ENCODE measurements at regions not wholly inside any gene's neighbourhood (a gene's known extent, or its start where the extent isn't known, plus 50 kb on each side); places are given as distances from the start of the nearest gene placed in this dataset.
"Not testable (repeated sequence)": the region's sequence is repeated elsewhere in the genome, so short reads cannot be mapped to it uniquely, and the experiment has no call there.

DNA sequence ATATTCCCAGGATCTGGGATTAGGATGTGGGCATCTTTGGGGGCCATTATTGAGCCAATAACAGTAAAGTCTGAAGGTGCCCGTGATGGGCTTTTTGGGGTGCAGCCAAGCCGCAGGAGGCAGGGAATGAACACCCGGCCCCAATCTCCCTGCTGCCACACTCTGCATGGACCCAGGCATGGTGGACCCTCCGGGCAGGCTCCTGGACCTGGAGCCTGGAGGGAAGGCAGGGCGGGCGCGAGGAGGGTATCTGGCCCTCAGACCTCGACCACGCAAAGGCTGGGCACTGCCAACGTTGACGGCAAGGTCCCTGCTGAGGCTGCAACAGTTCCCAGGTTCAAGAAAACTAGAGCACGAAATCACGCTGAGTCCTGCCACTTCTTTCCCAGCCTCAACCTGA is 150.9 kb upstream of the ZNF469 start:
- TF ChIP-seq, protein P1, sequence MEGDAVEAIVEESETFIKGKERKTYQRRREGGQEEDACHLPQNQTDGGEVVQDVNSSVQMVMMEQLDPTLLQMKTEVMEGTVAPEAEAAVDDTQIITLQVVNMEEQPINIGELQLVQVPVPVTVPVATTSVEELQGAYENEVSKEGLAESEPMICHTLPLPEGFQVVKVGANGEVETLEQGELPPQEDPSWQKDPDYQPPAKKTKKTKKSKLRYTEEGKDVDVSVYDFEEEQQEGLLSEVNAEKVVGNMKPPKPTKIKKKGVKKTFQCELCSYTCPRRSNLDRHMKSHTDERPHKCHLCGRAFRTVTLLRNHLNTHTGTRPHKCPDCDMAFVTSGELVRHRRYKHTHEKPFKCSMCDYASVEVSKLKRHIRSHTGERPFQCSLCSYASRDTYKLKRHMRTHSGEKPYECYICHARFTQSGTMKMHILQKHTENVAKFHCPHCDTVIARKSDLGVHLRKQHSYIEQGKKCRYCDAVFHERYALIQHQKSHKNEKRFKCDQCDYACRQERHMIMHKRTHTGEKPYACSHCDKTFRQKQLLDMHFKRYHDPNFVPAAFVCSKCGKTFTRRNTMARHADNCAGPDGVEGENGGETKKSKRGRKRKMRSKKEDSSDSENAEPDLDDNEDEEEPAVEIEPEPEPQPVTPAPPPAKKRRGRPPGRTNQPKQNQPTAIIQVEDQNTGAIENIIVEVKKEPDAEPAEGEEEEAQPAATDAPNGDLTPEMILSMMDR (tag by site-specific recombination; IDR thresholded peaks at IDR 0.05): not testable (repeated sequence)
- TF ChIP-seq ZNF791 (tag by site-specific recombination; IDR thresholded peaks at IDR 0.05): not testable (repeated sequence)
- TF ChIP-seq, protein P2, sequence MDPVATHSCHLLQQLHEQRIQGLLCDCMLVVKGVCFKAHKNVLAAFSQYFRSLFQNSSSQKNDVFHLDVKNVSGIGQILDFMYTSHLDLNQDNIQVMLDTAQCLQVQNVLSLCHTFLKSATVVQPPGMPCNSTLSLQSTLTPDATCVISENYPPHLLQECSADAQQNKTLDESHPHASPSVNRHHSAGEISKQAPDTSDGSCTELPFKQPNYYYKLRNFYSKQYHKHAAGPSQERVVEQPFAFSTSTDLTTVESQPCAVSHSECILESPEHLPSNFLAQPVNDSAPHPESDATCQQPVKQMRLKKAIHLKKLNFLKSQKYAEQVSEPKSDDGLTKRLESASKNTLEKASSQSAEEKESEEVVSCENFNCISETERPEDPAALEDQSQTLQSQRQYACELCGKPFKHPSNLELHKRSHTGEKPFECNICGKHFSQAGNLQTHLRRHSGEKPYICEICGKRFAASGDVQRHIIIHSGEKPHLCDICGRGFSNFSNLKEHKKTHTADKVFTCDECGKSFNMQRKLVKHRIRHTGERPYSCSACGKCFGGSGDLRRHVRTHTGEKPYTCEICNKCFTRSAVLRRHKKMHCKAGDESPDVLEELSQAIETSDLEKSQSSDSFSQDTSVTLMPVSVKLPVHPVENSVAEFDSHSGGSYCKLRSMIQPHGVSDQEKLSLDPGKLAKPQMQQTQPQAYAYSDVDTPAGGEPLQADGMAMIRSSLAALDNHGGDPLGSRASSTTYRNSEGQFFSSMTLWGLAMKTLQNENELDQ (tag by site-specific recombination; IDR thresholded peaks at IDR 0.05; ENCODE audit: low read depth): not testable (repeated sequence)
